ENCODE measurements at regions not wholly inside any gene's neighbourhood (a gene's known extent, or its start where the extent isn't known, plus 50 kb on each side); places are given as distances from the start of the nearest gene placed in this dataset.

- TF ChIP-seq ARNT (IDR thresholded peaks at IDR 0.05) (no peak), BHLHE40 (IDR thresholded peaks at IDR 0.05; ENCODE audit: borderline replicate concordance) (no peak), L3MBTL2 (conservative IDR thresholded peaks at IDR 0.05) (no peak), FOXM1 (IDR thresholded peaks at IDR 0.05; ENCODE audit: borderline replicate concordance) (no peak), CTBP1 (IDR thresholded peaks at IDR 0.05; ENCODE audit: borderline replicate concordance) (no peak), NFRKB (IDR thresholded peaks at IDR 0.05) (no peak)
Observed at GRCh38 chr9:25206027-25206426, 472.2 kb downstream of the TUSC1 start.

All from HEK293T (cell line).